HG03558 (cell line): ENCODE measurements at regions not wholly inside any gene's neighbourhood (a gene's known extent, or its start where the extent isn't known, plus 50 kb on each side); places are given as distances from the start of the nearest gene placed in this dataset.

Source experiments
- ATAC-seq: cut with Tn5 transposase; IDR thresholded peaks from one replicate; pipeline ENCODE4 v1.9.1; 2021; ENCODE audit warnings: moderate number of reproducible peaks; ENCODE audit not compliant: unreplicated experiment; ENCODE audit errors: extremely low read depth

- ATAC-seq, result no peak
These were observed 251.0 kb upstream of the MEF2C start for GRCh38 chr5:89133975-89134374.

GRCh38 chr5:89133129-89133528, 250.1 kb upstream of the MEF2C start:
- ATAC-seq, result no peak

- no peak for ATAC-seq
These were observed 247.9 kb upstream of the MEF2C start for GRCh38 chr5:89130851-89131250.

- no peak for ATAC-seq
These were observed 247.0 kb upstream of the MEF2C start for GRCh38 chr5:89129941-89130340.

GRCh38 chr5:89128906-89129625, 246.1 kb upstream of the MEF2C start:
- ATAC-seq, result no peak

GRCh38 chr5:89128092-89128491, 245.1 kb upstream of the MEF2C start:
- no peak for ATAC-seq

- no peak for ATAC-seq
These were observed 244.2 kb upstream of the MEF2C start for GRCh38 chr5:89127191-89127590.

GRCh38 chr5:89125372-89125771, 242.4 kb upstream of the MEF2C start:
- ATAC-seq, result no peak

- ATAC-seq, result no peak
These were observed 240.6 kb upstream of the MEF2C start for GRCh38 chr5:89123581-89123980.

- no peak for ATAC-seq
These were observed 237.7 kb upstream of the MEF2C start for GRCh38 chr5:89120719-89121118.

- peak; percentile 87 for ATAC-seq
These were observed 234.2 kb upstream of the MEF2C start for GRCh38 chr5:89117124-89117644.

- no peak for ATAC-seq
These were observed 228.1 kb upstream of the MEF2C start for GRCh38 chr5:89110916-89111646.

GRCh38 chr5:89106480-89106879, 223.5 kb upstream of the MEF2C start:
- ATAC-seq, result no peak

- ATAC-seq, result no peak
These were observed 222.9 kb upstream of the MEF2C start for GRCh38 chr5:89105836-89106235.

GRCh38 chr5:89105171-89105695, 222.2 kb upstream of the MEF2C start:
- ATAC-seq, result no peak

- no peak for ATAC-seq
These were observed 215.3 kb upstream of the MEF2C start for GRCh38 chr5:89098199-89098756.

- ATAC-seq, result no peak
These were observed 214.1 kb upstream of the MEF2C start for GRCh38 chr5:89097103-89097502.

GRCh38 chr5:89095341-89095740, 212.4 kb upstream of the MEF2C start:
- ATAC-seq, result no peak

- ATAC-seq, result no peak
These were observed 207.1 kb upstream of the MEF2C start for GRCh38 chr5:89090037-89090436.

GRCh38 chr5:89087551-89088318, 204.8 kb upstream of the MEF2C start:
- ATAC-seq, result no peak
